ENCODE measurements at regions not wholly inside any gene's neighbourhood (a gene's known extent, or its start where the extent isn't known, plus 50 kb on each side); places are given as distances from the start of the nearest gene placed in this dataset.

DNA sequence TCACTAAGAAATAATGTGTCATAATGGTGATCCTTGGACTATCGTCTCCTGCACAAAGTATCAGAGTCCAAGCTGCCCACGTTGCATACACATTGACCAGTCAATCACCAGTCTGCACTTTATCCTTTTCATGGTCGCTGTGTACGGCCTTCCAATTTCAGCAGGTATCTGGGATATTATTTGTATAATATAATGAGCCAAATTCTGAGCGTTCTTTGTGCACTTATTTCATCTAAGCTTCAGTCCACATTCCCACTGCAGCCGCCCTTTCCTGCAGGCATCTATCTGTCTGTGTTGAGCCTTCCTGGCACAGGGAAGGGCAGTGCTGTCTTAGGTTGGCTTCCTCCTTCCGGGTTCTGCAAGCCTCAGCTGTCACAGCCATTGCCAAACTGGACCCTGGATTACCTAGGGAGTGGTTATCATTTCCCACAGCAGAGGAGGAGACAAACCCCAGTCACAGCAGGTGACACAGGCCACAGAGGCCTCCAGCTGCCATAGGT lies 174.3 kb downstream of the TTLL2 start (continued):
- TF ChIP-seq, protein P1, sequence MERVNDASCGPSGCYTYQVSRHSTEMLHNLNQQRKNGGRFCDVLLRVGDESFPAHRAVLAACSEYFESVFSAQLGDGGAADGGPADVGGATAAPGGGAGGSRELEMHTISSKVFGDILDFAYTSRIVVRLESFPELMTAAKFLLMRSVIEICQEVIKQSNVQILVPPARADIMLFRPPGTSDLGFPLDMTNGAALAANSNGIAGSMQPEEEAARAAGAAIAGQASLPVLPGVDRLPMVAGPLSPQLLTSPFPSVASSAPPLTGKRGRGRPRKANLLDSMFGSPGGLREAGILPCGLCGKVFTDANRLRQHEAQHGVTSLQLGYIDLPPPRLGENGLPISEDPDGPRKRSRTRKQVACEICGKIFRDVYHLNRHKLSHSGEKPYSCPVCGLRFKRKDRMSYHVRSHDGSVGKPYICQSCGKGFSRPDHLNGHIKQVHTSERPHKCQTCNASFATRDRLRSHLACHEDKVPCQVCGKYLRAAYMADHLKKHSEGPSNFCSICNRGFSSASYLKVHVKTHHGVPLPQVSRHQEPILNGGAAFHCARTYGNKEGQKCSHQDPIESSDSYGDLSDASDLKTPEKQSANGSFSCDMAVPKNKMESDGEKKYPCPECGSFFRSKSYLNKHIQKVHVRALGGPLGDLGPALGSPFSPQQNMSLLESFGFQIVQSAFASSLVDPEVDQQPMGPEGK (CRISPR knock-in tag; IDR thresholded peaks at IDR 0.05), result no peak
- TF ChIP-seq ZNF451 (CRISPR knock-in tag; IDR thresholded peaks at IDR 0.05) (no peak), ZNF879 (CRISPR knock-in tag; IDR thresholded peaks at IDR 0.05) (no peak), CREM (IDR thresholded peaks at IDR 0.05) (peak; percentile 50; the same call in 1 of the 2 replicates), CREM (CRISPR knock-in tag; IDR thresholded peaks at IDR 0.05) (no peak), EEA1 (CRISPR knock-in tag; IDR thresholded peaks at IDR 0.05; ENCODE audit: borderline replicate concordance) (no peak), ZNF616 (CRISPR knock-in tag; IDR thresholded peaks at IDR 0.05; ENCODE audit: low read depth) (no peak), ZNF572 (CRISPR knock-in tag; IDR thresholded peaks at IDR 0.05) (no peak), SOX5 (CRISPR knock-in tag; IDR thresholded peaks at IDR 0.05; ENCODE audit: borderline replicate concordance) (peak; percentile 40; the same call in 1 of the 2 replicates), NKX3-1 (CRISPR knock-in tag; IDR thresholded peaks at IDR 0.05) (no peak), ELF4 (CRISPR knock-in tag; IDR thresholded peaks at IDR 0.05; ENCODE audit: borderline replicate concordance) (peak; percentile 68), KAT8 (CRISPR knock-in tag; IDR thresholded peaks at IDR 0.05) (peak; percentile 61), HMG20B (CRISPR knock-in tag; conservative IDR thresholded peaks at IDR 0.05) (no peak), ZNF737 (CRISPR knock-in tag; IDR thresholded peaks at IDR 0.05; ENCODE audit: borderline replicate concordance) (no peak), ZNF430 (CRISPR knock-in tag; IDR thresholded peaks at IDR 0.05) (no peak), ZZZ3 (CRISPR knock-in tag; IDR thresholded peaks at IDR 0.05; ENCODE audit: borderline replicate concordance) (no peak), ZNF644 (CRISPR knock-in tag; IDR thresholded peaks at IDR 0.05; ENCODE audit: low read depth) (peak; percentile 50; the same call in 1 of the 2 replicates), POLR2A (IDR thresholded peaks at IDR 0.05; ENCODE audit: insufficient read depth in 1 of 2, low read depth in 2 of 2, low read length in 2 of 2) (no peak), KAT7 (CRISPR knock-in tag; IDR thresholded peaks at IDR 0.05; ENCODE audit: borderline replicate concordance) (no peak), NR1H2 (CRISPR knock-in tag; IDR thresholded peaks at IDR 0.05; ENCODE audit: borderline replicate concordance, low read depth) (no peak), KDM6A (CRISPR knock-in tag; IDR thresholded peaks at IDR 0.05; ENCODE audit: low read depth) (0 out of 2 replicates have a peak, but pooled peaks have one; percentile 21), ZNF543 (CRISPR knock-in tag; IDR thresholded peaks at IDR 0.05) (no peak), ZBTB42 (CRISPR knock-in tag; IDR thresholded peaks at IDR 0.05) (peak; percentile 55; the same call in 1 of the 2 replicates)
- TF ChIP-seq, protein P2, sequence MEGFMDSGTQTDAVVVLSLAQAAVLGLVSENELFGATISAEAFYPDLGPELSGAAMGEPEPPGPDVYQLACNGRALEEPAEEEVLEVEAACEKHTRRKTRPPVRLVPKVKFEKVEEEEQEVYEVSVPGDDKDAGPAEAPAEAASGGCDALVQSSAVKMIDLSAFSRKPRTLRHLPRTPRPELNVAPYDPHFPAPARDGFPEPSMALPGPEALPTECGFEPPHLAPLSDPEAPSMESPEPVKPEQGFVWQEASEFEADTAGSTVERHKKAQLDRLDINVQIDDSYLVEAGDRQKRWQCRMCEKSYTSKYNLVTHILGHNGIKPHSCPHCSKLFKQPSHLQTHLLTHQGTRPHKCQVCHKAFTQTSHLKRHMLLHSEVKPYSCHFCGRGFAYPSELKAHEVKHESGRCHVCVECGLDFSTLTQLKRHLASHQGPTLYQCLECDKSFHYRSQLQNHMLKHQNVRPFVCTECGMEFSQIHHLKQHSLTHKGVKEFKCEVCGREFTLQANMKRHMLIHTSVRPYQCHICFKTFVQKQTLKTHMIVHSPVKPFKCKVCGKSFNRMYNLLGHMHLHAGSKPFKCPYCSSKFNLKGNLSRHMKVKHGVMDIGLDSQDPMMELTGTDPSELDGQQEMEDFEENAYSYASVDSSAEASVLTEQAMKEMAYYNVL (CRISPR knock-in tag; IDR thresholded peaks at IDR 0.05; ENCODE audit: borderline replicate concordance), result 0 out of 2 replicates have a peak, but pooled peaks have one; percentile 20
- TF ChIP-seq, protein P3, sequence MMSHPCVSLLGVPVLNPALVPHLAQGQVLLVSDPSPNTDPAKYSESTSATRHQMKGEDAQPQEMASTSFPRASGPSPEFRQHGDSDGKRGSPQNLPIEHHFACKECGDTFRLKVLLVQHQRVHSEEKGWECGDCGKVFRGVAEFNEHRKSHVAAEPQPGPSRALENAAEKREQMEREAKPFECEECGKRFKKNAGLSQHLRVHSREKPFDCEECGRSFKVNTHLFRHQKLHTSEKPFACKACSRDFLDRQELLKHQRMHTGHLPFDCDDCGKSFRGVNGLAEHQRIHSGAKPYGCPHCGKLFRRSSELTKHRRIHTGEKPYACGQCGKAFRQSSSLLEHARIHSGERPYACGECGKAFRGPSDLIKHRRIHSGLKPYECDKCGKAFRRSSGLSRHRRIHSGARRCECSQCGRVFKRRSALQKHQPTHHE (CRISPR knock-in tag; IDR thresholded peaks at IDR 0.05; ENCODE audit: borderline replicate concordance), result no peak
- TF ChIP-seq, protein P4, sequence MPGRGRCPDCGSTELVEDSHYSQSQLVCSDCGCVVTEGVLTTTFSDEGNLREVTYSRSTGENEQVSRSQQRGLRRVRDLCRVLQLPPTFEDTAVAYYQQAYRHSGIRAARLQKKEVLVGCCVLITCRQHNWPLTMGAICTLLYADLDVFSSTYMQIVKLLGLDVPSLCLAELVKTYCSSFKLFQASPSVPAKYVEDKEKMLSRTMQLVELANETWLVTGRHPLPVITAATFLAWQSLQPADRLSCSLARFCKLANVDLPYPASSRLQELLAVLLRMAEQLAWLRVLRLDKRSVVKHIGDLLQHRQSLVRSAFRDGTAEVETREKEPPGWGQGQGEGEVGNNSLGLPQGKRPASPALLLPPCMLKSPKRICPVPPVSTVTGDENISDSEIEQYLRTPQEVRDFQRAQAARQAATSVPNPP (CRISPR knock-in tag; IDR thresholded peaks at IDR 0.05), result no peak
- TF ChIP-seq, protein P5, sequence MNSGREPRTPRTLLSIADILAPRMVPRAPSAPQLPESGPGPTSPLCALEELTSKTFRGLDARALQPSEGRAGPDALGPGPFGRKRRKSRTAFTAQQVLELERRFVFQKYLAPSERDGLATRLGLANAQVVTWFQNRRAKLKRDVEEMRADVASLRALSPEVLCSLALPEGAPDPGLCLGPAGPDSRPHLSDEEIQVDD (CRISPR knock-in tag; IDR thresholded peaks at IDR 0.05; ENCODE audit: borderline replicate concordance), result no peak
